K562 (cell line): ENCODE measurements at regions not wholly inside any gene's neighbourhood (a gene's known extent, or its start where the extent isn't known, plus 50 kb on each side); places are given as distances from the start of the nearest gene placed in this dataset.

Experiments
- ATAC-seq: fragments of 200-7000 bp; cut with Tn5 transposase; 3 replicates; pipeline ENCODE4 v1.9.1; 2020; ENCODE audit warnings: moderate library complexity
- BruUV-seq: library from RNA; stranded (reverse); fragments of 400-500 nt; replicated peaks from 2 replicates; lab custom pipeline; 2021; lab: Mats Ljungman, UMichigan
- CTCF ChIA-PET: fragments of 300-600 bp; formaldehyde crosslinking; extraction: SDS; loops from one replicate; lab custom pipeline; 2021; ENCODE audit warnings: low intra/inter-chr PET ratio; lab: Yijun Ruan, JAX
- POLR2A ChIA-PET: fragments of 300-600, 350-650 bp; sonication (Branson Sonifier 250); formaldehyde crosslinking; extraction: SDS; loops from one replicate; lab custom pipeline; 2021; ENCODE audit warnings: antibody characterized with exemption, inconsistent platforms; lab: Yijun Ruan, JAX
- DNase-seq, 4 experiments: peaks; one replicate each; pipeline versions ENCODE4 v3.0.0 to v3.0.0-alpha.2; 2011 to 2018; ENCODE audit warnings: low spot score in 3 of 4, mixed read lengths in 3 of 4; ENCODE audit errors: extremely low read depth in 1 of 4
- FAIRE-seq: peaks from 2 replicates; lab custom pipeline; 2011; peaks lifted over from hg19 to GRCh38; lab: Jason Lieb, UNC
- H2AFZ ChIP-seq: 2 replicates; pipeline ENCODE4 v1.6.0; 2011; ENCODE audit warnings: low read depth, low read length, control low read depth, inconsistent platforms
- H3K27ac ChIP-seq: fragments of 200-600 bp; 3 replicates; pipeline ENCODE4 v1.8.0; 2011; ENCODE audit warnings: low read depth, mild to moderate bottlenecking, control low read depth, inconsistent platforms, low read length, moderate library complexity, mixed read lengths; ENCODE audit errors: extremely low read depth
- H3K27me3 ChIP-seq, 2 experiments: fragments of 300-600 bp in 1 of 2; 2 replicates in 1 of 2; 3 replicates in 1 of 2; pipeline versions ENCODE4 v1.6.0 to v1.8.0; 2011; ENCODE audit warnings: inconsistent platforms in 2 of 2, low read length in 2 of 2, mild to moderate bottlenecking in 1 of 2, mixed read lengths in 1 of 2, moderate library complexity in 1 of 2; ENCODE audit not compliant: control insufficient read depth in 2 of 2, insufficient read depth in 2 of 2
- H3K36me3 ChIP-seq: fragments of 300-600 bp; 3 replicates; pipeline ENCODE4 v1.8.0; 2011; ENCODE audit warnings: mild to moderate bottlenecking, low read length, inconsistent platforms; ENCODE audit not compliant: control insufficient read depth, insufficient read depth
- H3K4me1 ChIP-seq, 2 experiments: fragments of 200-600 bp in 1 of 2; replicated peaks in 1 of 2; 2 replicates in 1 of 2; 3 replicates in 1 of 2; pipeline versions ENCODE4 v1.5.1 to v1.8.0; 2011; ENCODE audit warnings: inconsistent platforms in 2 of 2, low read length in 2 of 2, mild to moderate bottlenecking in 1 of 2, mixed read lengths in 1 of 2, moderate library complexity in 1 of 2; ENCODE audit not compliant: control insufficient read depth in 2 of 2, insufficient read depth in 2 of 2
- H3K4me2 ChIP-seq: 2 replicates; pipeline ENCODE4 v1.6.1; 2011; ENCODE audit warnings: low read length, control low read depth, inconsistent platforms, mixed read lengths; ENCODE audit not compliant: insufficient read depth
- H3K4me3 ChIP-seq: fragments of 200-600 bp; sonication (generic), shearing (Covaris generic); 2 replicates; pipeline ENCODE4 v1.5.1; 2016; ENCODE audit warnings: control low read depth, inconsistent platforms
- H3K79me2 ChIP-seq: fragments of 200-600 bp; 3 replicates; pipeline ENCODE4 v1.8.0; 2011; ENCODE audit warnings: low read length, inconsistent platforms; ENCODE audit not compliant: control insufficient read depth, insufficient read depth
- H3K9ac ChIP-seq, 2 experiments: 2 replicates each; pipeline versions ENCODE4 v1.6.0 to v1.6.1; 2011; ENCODE audit warnings: low read depth in 2 of 2, low read length in 2 of 2, control low read depth in 1 of 2, inconsistent platforms in 1 of 2, mild to moderate bottlenecking in 1 of 2, mixed read lengths in 1 of 2; ENCODE audit not compliant: insufficient read depth in 1 of 2
- H3K9me1 ChIP-seq: one replicate; pipeline ENCODE4 v1.6.0; 2011; ENCODE audit warnings: inconsistent platforms, mild to moderate bottlenecking, low read length, moderate library complexity; ENCODE audit not compliant: control insufficient read depth, insufficient read depth
- H3K9me3 ChIP-seq: replicated peaks from 2 replicates; pipeline ENCODE4 v1.5.1; 2011; ENCODE audit warnings: low read depth, low read length, inconsistent platforms; ENCODE audit not compliant: control insufficient read depth, insufficient read depth
- H4K20me1 ChIP-seq: replicated peaks from 2 replicates; pipeline ENCODE4 v1.6.1; 2011; ENCODE audit warnings: low read length, inconsistent platforms, mixed read lengths; ENCODE audit not compliant: control insufficient read depth, insufficient read depth
- DACH1 ChIP-seq: fragments of 450-650 bp; IDR thresholded peaks from 2 replicates; pipeline ENCODE4 v1.6.1; 2018; ENCODE audit not compliant: partially characterized antibody
- EP400 ChIP-seq: fragments of 450-650 bp; IDR thresholded peaks from 2 replicates; pipeline ENCODE4 v1.6.1; 2017; ENCODE audit warnings: antibody characterized with exemption, mild to moderate bottlenecking, moderate library complexity
- FOXJ3 ChIP-seq: sonication (generic); formaldehyde crosslinking; IDR thresholded peaks from 2 replicates; pipeline ENCODE4 v1.4.0; 2020; ENCODE audit warnings: mild to moderate bottlenecking, missing genetic modification reagents
- FOXP1 ChIP-seq: sonication (generic); formaldehyde crosslinking; IDR thresholded peaks from 2 replicates; pipeline ENCODE4 v1.8.0; 2022; ENCODE audit warnings: mild to moderate bottlenecking, missing genetic modification reagents
- GTF2E2 ChIP-seq: fragments of 200-800 bp; sonication (Bioruptor generic); IDR thresholded peaks from 2 replicates; pipeline ENCODE4 v1.6.1; 2016; ENCODE audit warnings: missing genetic modification characterization, missing compliant biosample characterization
- NFYB ChIP-seq: IDR thresholded peaks from 2 replicates; pipeline ENCODE4 v1.6.1; 2011; ENCODE audit warnings: mild to moderate bottlenecking, moderate library complexity; ENCODE audit not compliant: insufficient read length; ENCODE audit errors: extremely low read depth
- PTTG1 ChIP-seq: fragments of 450-650 bp; IDR thresholded peaks from 2 replicates; pipeline ENCODE4 v1.6.1; 2016; ENCODE audit warnings: low read depth, mild to moderate bottlenecking, missing genetic modification characterization, missing compliant biosample characterization
- RUNX1 ChIP-seq: sonication (generic); IDR thresholded peaks from 2 replicates; pipeline ENCODE4 v1.6.1; 2016; ENCODE audit warnings: antibody characterized with exemption, low read depth
- SRSF7 ChIP-seq: fragments of 200-400 bp; formaldehyde crosslinking; optimal IDR thresholded peaks from 2 replicates; pipeline ENCODE3; 2017; ENCODE audit warnings: mild to moderate bottlenecking, low read depth, low read length
- STAT5A ChIP-seq: IDR thresholded peaks from 2 replicates; pipeline ENCODE4 v1.6.1; 2012; ENCODE audit warnings: low read length, inconsistent platforms, borderline replicate concordance
- ZNF140 ChIP-seq: fragments of 250-450 bp; sonication (Bioruptor Pico); IDR thresholded peaks from 2 replicates; pipeline ENCODE4 v1.8.0; 2021; ENCODE audit warnings: moderate library complexity, mild to moderate bottlenecking, inconsistent platforms
- ZNF232 ChIP-seq: sonication (generic); formaldehyde crosslinking; IDR thresholded peaks from 2 replicates; pipeline ENCODE4 v1.8.0; 2022; ENCODE audit warnings: mild to moderate bottlenecking, missing genetic modification reagents
- ZNF354B ChIP-seq: fragments of 250-450 bp; sonication (Bioruptor Pico); IDR thresholded peaks from 2 replicates; pipeline ENCODE4 v1.4.0; 2020
- ZNF384 ChIP-seq: IDR thresholded peaks from 2 replicates; pipeline ENCODE4 v1.6.1; 2012; ENCODE audit warnings: low read depth, low read length, improper control_type of control experiment
- WGBS: fragments of 100-300 bp; shearing (Covaris generic); methylation state at CpG from one replicate; pipeline ENCODE4 v1.1.6; 2016; ENCODE audit warnings: low coverage, mixed read lengths; ENCODE audit not compliant: insufficient coverage; ENCODE audit errors: missing lambda C conversion rate; 5-methylcytosine and 5-hydroxymethylcytosine counted together
- in situ Hi-C: fragments of 300-500 bp; cut with MboI; formaldehyde crosslinking; loops from 4 replicates; pipeline ENCODE4 v1.15.0; 2018; ENCODE audit warnings: inconsistent platforms, mixed read lengths
- intact Hi-C: fragments of 100-400 bp; cut with micrococcal nuclease; formaldehyde crosslinking; loops from 2 replicates; pipeline ENCODE4 v1.14.2; 2022
- TF ChIP-seq, protein P1 (sequence below): sonication (generic); formaldehyde crosslinking; IDR thresholded peaks from 2 replicates; pipeline ENCODE4 v1.8.0; 2022; ENCODE audit warnings: missing genetic modification reagents, mild to moderate bottlenecking, borderline replicate concordance
- TF ChIP-seq, protein P2 (sequence below), 2 experiments: IDR thresholded peaks in 1 of 2; conservative IDR thresholded peaks in 1 of 2; 2 replicates each; pipeline ENCODE4 v1.6.1; 2016; ENCODE audit warnings: low read depth in 2 of 2, mild to moderate bottlenecking in 1 of 2, missing compliant biosample characterization in 1 of 2, missing genetic modification characterization in 1 of 2, moderate library complexity in 1 of 2
- TF ChIP-seq, protein P3 (sequence below): fragments of 450-650 bp; conservative IDR thresholded peaks from 2 replicates; pipeline ENCODE4 v1.6.1; 2016; ENCODE audit warnings: missing genetic modification characterization, low read depth, mild to moderate bottlenecking, missing compliant biosample characterization, moderate library complexity

DNA sequence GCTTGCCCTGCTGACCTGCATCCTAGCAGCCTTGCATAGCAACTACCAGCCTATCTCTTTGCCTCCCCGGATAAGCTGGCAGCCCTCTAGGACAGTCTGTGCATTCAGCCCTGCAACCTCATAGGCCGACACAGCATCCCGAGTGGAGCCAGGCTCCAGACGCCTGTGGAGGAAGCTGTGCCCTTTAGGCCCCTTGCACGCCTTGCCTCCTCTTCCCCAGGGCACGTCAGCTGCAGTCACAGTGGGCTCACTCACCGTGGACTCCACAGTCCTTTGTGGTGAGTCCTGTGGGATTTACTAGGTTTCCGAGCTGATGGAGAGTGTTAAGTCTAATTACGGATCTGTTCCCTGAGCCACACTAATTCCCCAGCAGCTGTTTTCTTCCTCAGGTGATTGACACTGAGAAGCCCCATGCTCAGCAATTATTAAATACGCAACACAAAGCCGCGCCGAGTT is 540.0 kb downstream of the TCERG1L start:
- in situ Hi-C loops = no loop called here
- TF ChIP-seq PTTG1 (tag) = no peak
- no peak for TF ChIP-seq FOXJ3 (CRISPR knock-in tag)
- no peak for TF ChIP-seq RUNX1
- TF ChIP-seq STAT5A = no peak
- no peak for TF ChIP-seq GTF2E2 (tag)
- TF ChIP-seq, protein P1, sequence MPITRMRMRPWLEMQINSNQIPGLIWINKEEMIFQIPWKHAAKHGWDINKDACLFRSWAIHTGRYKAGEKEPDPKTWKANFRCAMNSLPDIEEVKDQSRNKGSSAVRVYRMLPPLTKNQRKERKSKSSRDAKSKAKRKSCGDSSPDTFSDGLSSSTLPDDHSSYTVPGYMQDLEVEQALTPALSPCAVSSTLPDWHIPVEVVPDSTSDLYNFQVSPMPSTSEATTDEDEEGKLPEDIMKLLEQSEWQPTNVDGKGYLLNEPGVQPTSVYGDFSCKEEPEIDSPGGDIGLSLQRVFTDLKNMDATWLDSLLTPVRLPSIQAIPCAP (CRISPR knock-in tag) = no peak
- TF ChIP-seq SRSF7 = no peak
- no peak for TF ChIP-seq ZNF140 (CRISPR knock-in tag)
- no peak for TF ChIP-seq ZNF232 (CRISPR knock-in tag)
- TF ChIP-seq NFYB = no peak
- TF ChIP-seq ZNF384 = no peak
- TF ChIP-seq DACH1 = no peak
- TF ChIP-seq EP400 = no peak
- TF ChIP-seq FOXP1 (CRISPR knock-in tag) = no peak
- TF ChIP-seq, protein P2, sequence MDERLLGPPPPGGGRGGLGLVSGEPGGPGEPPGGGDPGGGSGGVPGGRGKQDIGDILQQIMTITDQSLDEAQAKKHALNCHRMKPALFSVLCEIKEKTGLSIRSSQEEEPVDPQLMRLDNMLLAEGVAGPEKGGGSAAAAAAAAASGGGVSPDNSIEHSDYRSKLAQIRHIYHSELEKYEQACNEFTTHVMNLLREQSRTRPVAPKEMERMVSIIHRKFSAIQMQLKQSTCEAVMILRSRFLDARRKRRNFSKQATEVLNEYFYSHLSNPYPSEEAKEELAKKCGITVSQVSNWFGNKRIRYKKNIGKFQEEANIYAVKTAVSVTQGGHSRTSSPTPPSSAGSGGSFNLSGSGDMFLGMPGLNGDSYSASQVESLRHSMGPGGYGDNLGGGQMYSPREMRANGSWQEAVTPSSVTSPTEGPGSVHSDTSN (CRISPR knock-in tag; IDR thresholded peaks at IDR 0.05; ENCODE audit: low read depth) = no peak
- TF ChIP-seq, protein P2 (tag; conservative IDR thresholded peaks at IDR 0.05; ENCODE audit: low read depth) = no peak
- TF ChIP-seq ZNF354B = no peak
- TF ChIP-seq, protein P3, sequence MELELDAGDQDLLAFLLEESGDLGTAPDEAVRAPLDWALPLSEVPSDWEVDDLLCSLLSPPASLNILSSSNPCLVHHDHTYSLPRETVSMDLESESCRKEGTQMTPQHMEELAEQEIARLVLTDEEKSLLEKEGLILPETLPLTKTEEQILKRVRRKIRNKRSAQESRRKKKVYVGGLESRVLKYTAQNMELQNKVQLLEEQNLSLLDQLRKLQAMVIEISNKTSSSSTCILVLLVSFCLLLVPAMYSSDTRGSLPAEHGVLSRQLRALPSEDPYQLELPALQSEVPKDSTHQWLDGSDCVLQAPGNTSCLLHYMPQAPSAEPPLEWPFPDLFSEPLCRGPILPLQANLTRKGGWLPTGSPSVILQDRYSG (tag) = no peak
- TF ChIP-seq, all 486 proteins: peak for 0
- WGBS = 0% methylated on average over 10 of the region's 13 CpGs
- no peaks in the 10 kb centered on the region for H3K9me3 ChIP-seq
- intact Hi-C loops = no loop called here
- no peaks in the 10 kb centered on the region for H3K9me1 ChIP-seq
- no peak overlapping the region for H2AFZ ChIP-seq
- H3K4me1 ChIP-seq = no peaks in the 10 kb centered on the region
- no peaks in the 10 kb centered on the region for H3K36me3 ChIP-seq
- H3K9ac ChIP-seq = no peak overlapping the region
- ChIA-PET POLR2A (no interaction called here), CTCF (no interaction called here)
- DNase-seq = no peak
- H3K79me2 ChIP-seq = no peaks in the 10 kb centered on the region
- no peak for ATAC-seq
- no peaks in the 10 kb centered on the region; a peak in 1 of 5 replicates for H3K27me3 ChIP-seq
- no peak overlapping the region for H3K4me3 ChIP-seq
- no peak for FAIRE-seq
- H3K27ac ChIP-seq = no peak overlapping the region
- BruUV-seq = no TSS peak
- no peak overlapping the region for H3K4me2 ChIP-seq
- no peaks in the 10 kb centered on the region for H4K20me1 ChIP-seq
